ENCODE measurements at regions not wholly inside any gene's neighbourhood (a gene's known extent, or its start where the extent isn't known, plus 50 kb on each side); places are given as distances from the start of the nearest gene placed in this dataset.

DNA sequence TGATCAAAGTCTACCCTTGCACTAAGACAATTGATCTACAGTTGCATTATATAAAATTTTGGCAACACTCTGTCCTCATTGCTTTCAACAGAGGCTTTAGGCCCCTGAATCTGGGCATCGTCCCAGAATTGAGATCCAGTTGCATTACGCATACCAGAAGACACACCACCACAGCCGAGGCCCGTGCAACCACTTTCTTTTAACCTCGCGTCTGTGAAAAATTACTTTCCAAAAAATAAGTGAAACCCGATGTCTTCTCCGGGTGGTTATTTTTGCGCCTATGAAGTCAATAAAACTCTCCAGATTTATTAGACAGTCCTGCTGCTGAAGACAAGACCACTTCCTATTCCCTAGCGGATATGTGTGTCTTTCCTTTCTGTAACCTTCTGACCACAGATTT, 52.1 kb upstream of the NFIB start:
- H3K27me3 ChIP-seq (ENCODE audit: control insufficient read depth, insufficient read depth, low read length): no peaks in the 10 kb centered on the region
- in situ Hi-C loops (cut with HindIII; ENCODE audit: low pct_unique_long_range_greater_than_20kb, low sequenced_read_pairs) (no loop called here), intact Hi-C loops (cut with micrococcal nuclease; ENCODE audit: unreplicated experiment) (no loop called here)
- H3K36me3 ChIP-seq (ENCODE audit: control insufficient read depth, insufficient read depth, low read length): no peaks in the 10 kb centered on the region
- TF ChIP-seq REST (IDR thresholded peaks at IDR 0.05; ENCODE audit: insufficient read depth in 1 of 2, low read depth in 2 of 2, low read length in 1 of 2) (no peak), POLR2AphosphoS5 (IDR thresholded peaks at IDR 0.05; ENCODE audit: low read depth, low read length) (no peak), SIN3A (IDR thresholded peaks at IDR 0.05; ENCODE audit: borderline replicate concordance, insufficient read depth, low read depth, low read length) (no peak), CTCF (IDR thresholded peaks at IDR 0.05) (no peak), TCF7L2 (IDR thresholded peaks at IDR 0.05; ENCODE audit: low read depth, low read length) (no peak)
- ChIA-PET POLR2A (no interaction called here), CTCF (no interaction called here)
- H3K4me3 ChIP-seq (ENCODE audit: low read depth in 2 of 2, low read length in 2 of 2): no peak overlapping the region
- H3K27ac ChIP-seq (ENCODE audit: low read length): no peak overlapping the region
- ATAC-seq (no peak), DNase-seq (ENCODE audit: low read depth, low spot score) (no peak)
- no peaks in the 10 kb centered on the region for H3K9me3 ChIP-seq (ENCODE audit: control insufficient read depth, insufficient read depth, low read depth, low read length)
- BruUV-seq (replicated peaks): no TSS peak
- H3K4me1 ChIP-seq (ENCODE audit: control insufficient read depth, insufficient read depth, low read length): no peaks in the 10 kb centered on the region

DNA sequence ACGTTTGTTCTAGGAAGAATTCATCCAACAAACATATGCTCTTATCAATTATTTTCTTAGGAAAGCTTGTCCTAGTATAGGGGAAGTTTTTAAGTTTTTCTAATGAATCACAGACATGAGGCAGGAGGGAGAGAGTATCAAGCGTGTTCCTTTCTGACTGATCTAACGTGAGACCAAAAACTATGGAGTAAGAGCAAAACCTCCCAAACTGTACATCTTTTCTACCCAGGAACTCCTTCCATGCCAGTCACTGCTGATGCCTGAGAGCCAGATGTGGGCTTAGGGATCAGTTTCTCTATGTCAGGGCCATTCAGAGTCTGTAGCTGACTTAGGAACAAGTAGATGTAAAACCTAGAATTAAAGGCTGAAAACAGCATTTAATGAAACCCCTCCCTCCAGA, 51.7 kb upstream of the NFIB start:
- CTCF ChIA-PET: no interaction called here
- Histone ChIP-seq H3K27ac (ENCODE audit: low read length) (no peak overlapping the region), H3K4me3 (ENCODE audit: low read depth in 2 of 2, low read length in 2 of 2) (no peak overlapping the region), H3K36me3 (ENCODE audit: control insufficient read depth, insufficient read depth, low read length) (no peaks in the 10 kb centered on the region), H3K9me3 (ENCODE audit: control insufficient read depth, insufficient read depth, low read depth, low read length) (no peaks in the 10 kb centered on the region), H3K4me1 (ENCODE audit: control insufficient read depth, insufficient read depth, low read length) (no peaks in the 10 kb centered on the region), H3K27me3 (ENCODE audit: control insufficient read depth, insufficient read depth, low read length) (no peaks in the 10 kb centered on the region)
- intact Hi-C loops (cut with micrococcal nuclease; ENCODE audit: unreplicated experiment): no loop called here
- DNase-seq (ENCODE audit: low read depth, low spot score): no peak
- TF ChIP-seq CTCF (IDR thresholded peaks at IDR 0.05): no peak
- TF ChIP-seq TCF7L2 (IDR thresholded peaks at IDR 0.05; ENCODE audit: low read depth, low read length): no peak
- TF ChIP-seq POLR2AphosphoS5 (IDR thresholded peaks at IDR 0.05; ENCODE audit: low read depth, low read length): no peak
- TF ChIP-seq REST (IDR thresholded peaks at IDR 0.05; ENCODE audit: insufficient read depth in 1 of 2, low read depth in 2 of 2, low read length in 1 of 2): no peak
- no peak for TF ChIP-seq SIN3A (IDR thresholded peaks at IDR 0.05; ENCODE audit: borderline replicate concordance, insufficient read depth, low read depth, low read length)
- no TSS peak for BruUV-seq (replicated peaks)
- POLR2A ChIA-PET: no interaction called here
- in situ Hi-C loops (cut with HindIII; ENCODE audit: low pct_unique_long_range_greater_than_20kb, low sequenced_read_pairs): no loop called here
- no peak for ATAC-seq
